ENCODE measurements at regions not wholly inside any gene's neighbourhood (a gene's known extent, or its start where the extent isn't known, plus 50 kb on each side); places are given as distances from the start of the nearest gene placed in this dataset.

DNA sequence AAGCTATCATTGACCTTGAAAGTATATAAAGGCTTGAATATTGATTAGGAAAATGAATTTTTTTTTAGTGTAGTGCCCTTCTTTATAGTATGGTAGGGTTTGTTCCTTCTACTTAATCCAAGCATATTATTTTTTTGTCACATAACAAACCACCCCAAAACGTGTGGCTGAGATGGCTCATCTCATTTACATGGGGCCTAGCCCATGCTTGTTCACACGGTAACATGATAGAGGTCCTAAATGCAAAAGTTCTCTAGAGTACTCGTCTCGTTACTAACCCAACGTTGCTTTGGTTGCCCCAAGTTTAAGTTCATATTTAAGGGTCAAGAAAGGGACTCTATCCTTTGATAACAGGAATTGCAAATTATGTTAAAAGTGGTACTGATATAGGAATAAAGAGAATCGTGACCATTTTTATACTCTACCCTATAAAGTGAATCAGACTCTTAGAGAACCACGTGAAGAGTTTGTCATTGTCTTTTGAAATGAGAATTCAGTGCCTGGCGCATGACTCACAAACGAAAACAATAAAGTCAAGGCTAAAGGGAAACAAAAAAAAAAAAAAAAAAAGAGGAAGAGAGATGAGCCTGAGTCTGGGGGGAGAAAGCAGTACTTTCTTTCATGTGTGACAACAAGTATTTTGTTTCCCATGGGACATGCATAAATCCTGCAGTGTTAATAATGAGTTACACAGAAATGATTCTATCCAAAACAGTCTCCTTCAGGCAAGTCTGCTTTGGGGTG, 402.8 kb upstream of the NWD2 start:
- H3K27ac ChIP-seq (ENCODE audit: extremely low read depth, low read depth, low read length): no peak overlapping the region
- H3K36me3 ChIP-seq (ENCODE audit: control insufficient read depth in 2 of 2, insufficient read depth in 1 of 2, low read length in 2 of 2): no peaks in the 10 kb centered on the region
- H3K9me3 ChIP-seq (ENCODE audit: control insufficient read depth, insufficient read depth, low read depth, low read length): no peaks in the 10 kb centered on the region
- H3K4me3 ChIP-seq (ENCODE audit: low read depth, low read length): no peak overlapping the region
- ChIA-PET CTCF (interaction anchor here (0.6 kb wide), 1 partner anchor 70 kb away, joined by 5 read pairs; no protein-coding TSS in a partner anchor), POLR2A (no interaction called here)
- TF ChIP-seq, protein P1, sequence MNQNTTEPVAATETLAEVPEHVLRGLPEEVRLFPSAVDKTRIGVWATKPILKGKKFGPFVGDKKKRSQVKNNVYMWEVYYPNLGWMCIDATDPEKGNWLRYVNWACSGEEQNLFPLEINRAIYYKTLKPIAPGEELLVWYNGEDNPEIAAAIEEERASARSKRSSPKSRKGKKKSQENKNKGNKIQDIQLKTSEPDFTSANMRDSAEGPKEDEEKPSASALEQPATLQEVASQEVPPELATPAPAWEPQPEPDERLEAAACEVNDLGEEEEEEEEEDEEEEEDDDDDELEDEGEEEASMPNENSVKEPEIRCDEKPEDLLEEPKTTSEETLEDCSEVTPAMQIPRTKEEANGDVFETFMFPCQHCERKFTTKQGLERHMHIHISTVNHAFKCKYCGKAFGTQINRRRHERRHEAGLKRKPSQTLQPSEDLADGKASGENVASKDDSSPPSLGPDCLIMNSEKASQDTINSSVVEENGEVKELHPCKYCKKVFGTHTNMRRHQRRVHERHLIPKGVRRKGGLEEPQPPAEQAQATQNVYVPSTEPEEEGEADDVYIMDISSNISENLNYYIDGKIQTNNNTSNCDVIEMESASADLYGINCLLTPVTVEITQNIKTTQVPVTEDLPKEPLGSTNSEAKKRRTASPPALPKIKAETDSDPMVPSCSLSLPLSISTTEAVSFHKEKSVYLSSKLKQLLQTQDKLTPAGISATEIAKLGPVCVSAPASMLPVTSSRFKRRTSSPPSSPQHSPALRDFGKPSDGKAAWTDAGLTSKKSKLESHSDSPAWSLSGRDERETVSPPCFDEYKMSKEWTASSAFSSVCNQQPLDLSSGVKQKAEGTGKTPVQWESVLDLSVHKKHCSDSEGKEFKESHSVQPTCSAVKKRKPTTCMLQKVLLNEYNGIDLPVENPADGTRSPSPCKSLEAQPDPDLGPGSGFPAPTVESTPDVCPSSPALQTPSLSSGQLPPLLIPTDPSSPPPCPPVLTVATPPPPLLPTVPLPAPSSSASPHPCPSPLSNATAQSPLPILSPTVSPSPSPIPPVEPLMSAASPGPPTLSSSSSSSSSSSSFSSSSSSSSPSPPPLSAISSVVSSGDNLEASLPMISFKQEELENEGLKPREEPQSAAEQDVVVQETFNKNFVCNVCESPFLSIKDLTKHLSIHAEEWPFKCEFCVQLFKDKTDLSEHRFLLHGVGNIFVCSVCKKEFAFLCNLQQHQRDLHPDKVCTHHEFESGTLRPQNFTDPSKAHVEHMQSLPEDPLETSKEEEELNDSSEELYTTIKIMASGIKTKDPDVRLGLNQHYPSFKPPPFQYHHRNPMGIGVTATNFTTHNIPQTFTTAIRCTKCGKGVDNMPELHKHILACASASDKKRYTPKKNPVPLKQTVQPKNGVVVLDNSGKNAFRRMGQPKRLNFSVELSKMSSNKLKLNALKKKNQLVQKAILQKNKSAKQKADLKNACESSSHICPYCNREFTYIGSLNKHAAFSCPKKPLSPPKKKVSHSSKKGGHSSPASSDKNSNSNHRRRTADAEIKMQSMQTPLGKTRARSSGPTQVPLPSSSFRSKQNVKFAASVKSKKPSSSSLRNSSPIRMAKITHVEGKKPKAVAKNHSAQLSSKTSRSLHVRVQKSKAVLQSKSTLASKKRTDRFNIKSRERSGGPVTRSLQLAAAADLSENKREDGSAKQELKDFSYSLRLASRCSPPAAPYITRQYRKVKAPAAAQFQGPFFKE (tag by site-specific recombination; IDR thresholded peaks at IDR 0.05; ENCODE audit: borderline replicate concordance): no peak
- TF ChIP-seq, protein P2, sequence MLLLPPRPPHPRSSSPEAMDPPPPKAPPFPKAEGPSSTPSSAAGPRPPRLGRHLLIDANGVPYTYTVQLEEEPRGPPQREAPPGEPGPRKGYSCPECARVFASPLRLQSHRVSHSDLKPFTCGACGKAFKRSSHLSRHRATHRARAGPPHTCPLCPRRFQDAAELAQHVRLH (tag by site-specific recombination; IDR thresholded peaks at IDR 0.05): no peak
- no peak for TF ChIP-seq ZNF792 (tag by site-specific recombination; IDR thresholded peaks at IDR 0.05)
- H3K4me1 ChIP-seq (ENCODE audit: control insufficient read depth, insufficient read depth, low read length): no peaks in the 10 kb centered on the region

DNA sequence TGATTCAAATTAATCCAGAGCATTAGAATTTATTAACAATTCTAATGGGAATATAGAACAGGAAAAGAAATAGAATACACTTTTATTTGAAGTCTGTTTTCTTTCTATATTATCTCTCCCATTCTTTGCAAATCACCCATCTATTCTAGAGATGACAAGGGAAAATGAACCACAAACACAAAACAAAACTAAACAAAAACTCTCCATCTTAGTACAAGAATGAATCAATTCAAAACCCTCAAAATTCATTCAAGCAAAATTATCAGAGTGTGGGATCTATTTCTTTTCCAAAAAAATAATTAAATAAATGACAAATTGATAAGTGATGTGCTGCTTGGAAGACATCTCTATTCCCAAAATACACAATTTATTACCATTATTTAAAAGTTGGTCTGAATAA, 400.1 kb upstream of the NWD2 start:
- Histone ChIP-seq H3K27ac (ENCODE audit: extremely low read depth, low read depth, low read length) (no peak overlapping the region), H3K4me1 (ENCODE audit: control insufficient read depth, insufficient read depth, low read length) (no peaks in the 10 kb centered on the region), H3K4me3 (ENCODE audit: low read depth, low read length) (no peak overlapping the region), H3K36me3 (ENCODE audit: control insufficient read depth in 2 of 2, insufficient read depth in 1 of 2, low read length in 2 of 2) (no peaks in the 10 kb centered on the region), H3K9me3 (ENCODE audit: control insufficient read depth, insufficient read depth, low read depth, low read length) (no peaks in the 10 kb centered on the region)
- CTCF ChIA-PET: no interaction called here
- POLR2A ChIA-PET: no interaction called here
- TF ChIP-seq, protein P3, sequence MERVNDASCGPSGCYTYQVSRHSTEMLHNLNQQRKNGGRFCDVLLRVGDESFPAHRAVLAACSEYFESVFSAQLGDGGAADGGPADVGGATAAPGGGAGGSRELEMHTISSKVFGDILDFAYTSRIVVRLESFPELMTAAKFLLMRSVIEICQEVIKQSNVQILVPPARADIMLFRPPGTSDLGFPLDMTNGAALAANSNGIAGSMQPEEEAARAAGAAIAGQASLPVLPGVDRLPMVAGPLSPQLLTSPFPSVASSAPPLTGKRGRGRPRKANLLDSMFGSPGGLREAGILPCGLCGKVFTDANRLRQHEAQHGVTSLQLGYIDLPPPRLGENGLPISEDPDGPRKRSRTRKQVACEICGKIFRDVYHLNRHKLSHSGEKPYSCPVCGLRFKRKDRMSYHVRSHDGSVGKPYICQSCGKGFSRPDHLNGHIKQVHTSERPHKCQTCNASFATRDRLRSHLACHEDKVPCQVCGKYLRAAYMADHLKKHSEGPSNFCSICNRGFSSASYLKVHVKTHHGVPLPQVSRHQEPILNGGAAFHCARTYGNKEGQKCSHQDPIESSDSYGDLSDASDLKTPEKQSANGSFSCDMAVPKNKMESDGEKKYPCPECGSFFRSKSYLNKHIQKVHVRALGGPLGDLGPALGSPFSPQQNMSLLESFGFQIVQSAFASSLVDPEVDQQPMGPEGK (tag by site-specific recombination; IDR thresholded peaks at IDR 0.05): no peak
- TF ChIP-seq GFI1B (tag by site-specific recombination; IDR thresholded peaks at IDR 0.05) (no peak), ZNF221 (tag by site-specific recombination; IDR thresholded peaks at IDR 0.05; ENCODE audit: borderline replicate concordance) (no peak), ZNF211 (tag by site-specific recombination; IDR thresholded peaks at IDR 0.05; ENCODE audit: low read depth) (no peak), ZNF670 (tag by site-specific recombination; IDR thresholded peaks at IDR 0.05; ENCODE audit: low read depth) (no peak), TRIM28 (IDR thresholded peaks at IDR 0.05; ENCODE audit: borderline replicate concordance, low read length) (no peak), ZNF157 (tag by site-specific recombination; IDR thresholded peaks at IDR 0.05) (no peak), ZNF132 (tag by site-specific recombination; IDR thresholded peaks at IDR 0.05; ENCODE audit: borderline replicate concordance) (no peak), KLF8 (tag by site-specific recombination; IDR thresholded peaks at IDR 0.05) (no peak), ZNF239 (tag by site-specific recombination; IDR thresholded peaks at IDR 0.05) (no peak), ZNF658 (tag by site-specific recombination; IDR thresholded peaks at IDR 0.05) (no peak)
- TF ChIP-seq, protein P2 (tag by site-specific recombination; IDR thresholded peaks at IDR 0.05): no peak
- TF ChIP-seq, protein P4, sequence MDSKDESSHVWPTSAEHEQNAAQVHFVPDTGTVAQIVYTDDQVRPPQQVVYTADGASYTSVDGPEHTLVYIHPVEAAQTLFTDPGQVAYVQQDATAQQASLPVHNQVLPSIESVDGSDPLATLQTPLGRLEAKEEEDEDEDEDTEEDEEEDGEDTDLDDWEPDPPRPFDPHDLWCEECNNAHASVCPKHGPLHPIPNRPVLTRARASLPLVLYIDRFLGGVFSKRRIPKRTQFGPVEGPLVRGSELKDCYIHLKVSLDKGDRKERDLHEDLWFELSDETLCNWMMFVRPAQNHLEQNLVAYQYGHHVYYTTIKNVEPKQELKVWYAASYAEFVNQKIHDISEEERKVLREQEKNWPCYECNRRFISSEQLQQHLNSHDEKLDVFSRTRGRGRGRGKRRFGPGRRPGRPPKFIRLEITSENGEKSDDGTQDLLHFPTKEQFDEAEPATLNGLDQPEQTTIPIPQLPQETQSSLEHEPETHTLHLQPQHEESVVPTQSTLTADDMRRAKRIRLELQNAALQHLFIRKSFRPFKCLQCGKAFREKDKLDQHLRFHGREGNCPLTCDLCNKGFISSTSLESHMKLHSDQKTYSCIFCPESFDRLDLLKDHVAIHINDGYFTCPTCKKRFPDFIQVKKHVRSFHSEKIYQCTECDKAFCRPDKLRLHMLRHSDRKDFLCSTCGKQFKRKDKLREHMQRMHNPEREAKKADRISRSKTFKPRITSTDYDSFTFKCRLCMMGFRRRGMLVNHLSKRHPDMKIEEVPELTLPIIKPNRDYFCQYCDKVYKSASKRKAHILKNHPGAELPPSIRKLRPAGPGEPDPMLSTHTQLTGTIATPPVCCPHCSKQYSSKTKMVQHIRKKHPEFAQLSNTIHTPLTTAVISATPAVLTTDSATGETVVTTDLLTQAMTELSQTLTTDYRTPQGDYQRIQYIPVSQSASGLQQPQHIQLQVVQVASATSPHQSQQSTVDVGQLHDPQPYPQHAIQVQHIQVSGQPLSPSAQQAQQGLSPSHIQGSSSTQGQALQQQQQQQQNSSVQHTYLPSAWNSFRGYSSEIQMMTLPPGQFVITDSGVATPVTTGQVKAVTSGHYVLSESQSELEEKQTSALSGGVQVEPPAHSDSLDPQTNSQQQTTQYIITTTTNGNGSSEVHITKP (tag by site-specific recombination; IDR thresholded peaks at IDR 0.05): no peak

Data from HEK293 (cell line).